ENCODE measurements at regions not wholly inside any gene's neighbourhood (a gene's known extent, or its start where the extent isn't known, plus 50 kb on each side); places are given as distances from the start of the nearest gene placed in this dataset.

GRCh38 chr2:43059183-43059897, 167.1 kb downstream of the ZFP36L2 start:
- Histone ChIP-seq H3K27me3 (no peaks in the 10 kb centered on the region), H2AFZ (no peak overlapping the region), H3K4me3 (no peak overlapping the region), H3K79me2 (no peaks in the 10 kb centered on the region), H3K4me2 (no peak overlapping the region), H3K27ac (peak overlapping the region; percentile 70), H4K20me1 (ENCODE audit: insufficient read depth, poor library complexity, severe bottlenecking) (no peaks in the 10 kb centered on the region), H3K9me3 (ENCODE audit: low read depth) (no peaks in the 10 kb centered on the region), H3K9me2 (replicated peaks; ENCODE audit: insufficient read depth) (no peaks in the 10 kb centered on the region), H3K4me1 (ENCODE audit: insufficient read depth) (peaks cover 21% of the 10 kb centered on the region), H3K36me3 (replicated peaks; ENCODE audit: insufficient read depth, low read depth) (no peaks in the 10 kb centered on the region)
- TF ChIP-seq EZH2 (IDR thresholded peaks at IDR 0.05; ENCODE audit: borderline replicate concordance): no peak
- no peak for TF ChIP-seq CTCF (IDR thresholded peaks at IDR 0.05; ENCODE audit: poor library complexity)
- no peak for TF ChIP-seq EZH2phosphoT487 (IDR thresholded peaks at IDR 0.05; ENCODE audit: low read depth, severe bottlenecking, unreplicated experiment)
- DNase-seq (ENCODE audit: low spot score): peak; percentile 85
- WGBS (ENCODE audit: low lambda C conversion rate, missing lambda C conversion rate): 75% methylated on average over 12 of the region's 12 CpGs

- Histone ChIP-seq H3K36me3 (replicated peaks; ENCODE audit: insufficient read depth, low read depth) (no peaks in the 10 kb centered on the region), H3K9me3 (ENCODE audit: low read depth) (no peaks in the 10 kb centered on the region), H3K27ac (peak overlapping the region; percentile 70), H3K9me2 (replicated peaks; ENCODE audit: insufficient read depth) (no peaks in the 10 kb centered on the region), H3K4me3 (no peak overlapping the region), H3K4me1 (ENCODE audit: insufficient read depth) (peaks cover 21% of the 10 kb centered on the region), H2AFZ (no peak overlapping the region), H4K20me1 (ENCODE audit: insufficient read depth, poor library complexity, severe bottlenecking) (no peaks in the 10 kb centered on the region), H3K4me2 (no peak overlapping the region), H3K27me3 (no peaks in the 10 kb centered on the region), H3K79me2 (no peaks in the 10 kb centered on the region)
- WGBS (ENCODE audit: low lambda C conversion rate, missing lambda C conversion rate): 82% methylated on average over 3 of the region's 3 CpGs
- DNase-seq (ENCODE audit: low spot score): no peak
- TF ChIP-seq EZH2phosphoT487 (IDR thresholded peaks at IDR 0.05; ENCODE audit: low read depth, severe bottlenecking, unreplicated experiment) (no peak), CTCF (IDR thresholded peaks at IDR 0.05; ENCODE audit: poor library complexity) (no peak), EZH2 (IDR thresholded peaks at IDR 0.05; ENCODE audit: borderline replicate concordance) (no peak)
Measured at GRCh38 chr2:43058726-43059110, 167.7 kb downstream of the ZFP36L2 start.

GRCh38 chr2:43057742-43058725, 168.4 kb downstream of the ZFP36L2 start:
- H4K20me1 ChIP-seq (ENCODE audit: insufficient read depth, poor library complexity, severe bottlenecking): no peaks in the 10 kb centered on the region
- H3K27ac ChIP-seq: peak overlapping the region; percentile 70
- no peak for TF ChIP-seq CTCF (IDR thresholded peaks at IDR 0.05; ENCODE audit: poor library complexity)
- no peak for TF ChIP-seq EZH2phosphoT487 (IDR thresholded peaks at IDR 0.05; ENCODE audit: low read depth, severe bottlenecking, unreplicated experiment)
- TF ChIP-seq EZH2 (IDR thresholded peaks at IDR 0.05; ENCODE audit: borderline replicate concordance): no peak
- H3K4me3 ChIP-seq: no peak overlapping the region
- peaks cover 21% of the 10 kb centered on the region for H3K4me1 ChIP-seq (ENCODE audit: insufficient read depth)
- H3K36me3 ChIP-seq (replicated peaks; ENCODE audit: insufficient read depth, low read depth): no peaks in the 10 kb centered on the region
- H3K27me3 ChIP-seq: no peaks in the 10 kb centered on the region
- H3K79me2 ChIP-seq: no peaks in the 10 kb centered on the region
- no peaks in the 10 kb centered on the region for H3K9me3 ChIP-seq (ENCODE audit: low read depth)
- H2AFZ ChIP-seq: no peak overlapping the region
- no peaks in the 10 kb centered on the region for H3K9me2 ChIP-seq (replicated peaks; ENCODE audit: insufficient read depth)
- WGBS (ENCODE audit: low lambda C conversion rate, missing lambda C conversion rate): 76% methylated on average over 20 of the region's 20 CpGs
- H3K4me2 ChIP-seq: no peak overlapping the region
- no peak for DNase-seq (ENCODE audit: low spot score)
